HUES48 (cell line): ENCODE measurements at regions not wholly inside any gene's neighbourhood (a gene's known extent, or its start where the extent isn't known, plus 50 kb on each side); places are given as distances from the start of the nearest gene placed in this dataset.

Experiments
- H3K27ac ChIP-seq: one replicate; pipeline ENCODE4 v1.7.0; 2013; ENCODE audit warnings: low read depth, low read length, inconsistent platforms
- H3K27me3 ChIP-seq: 2 replicates; pipeline ENCODE4 v1.6.1; 2013; ENCODE audit warnings: mild to moderate bottlenecking, low read length; ENCODE audit not compliant: control insufficient read depth, insufficient read depth
- H3K36me3 ChIP-seq: 2 replicates; pipeline ENCODE4 v1.6.1; 2013; ENCODE audit warnings: low read length; ENCODE audit not compliant: control insufficient read depth, insufficient read depth
- H3K4me1 ChIP-seq: 2 replicates; pipeline ENCODE4 v1.6.1; 2013; ENCODE audit warnings: mild to moderate bottlenecking, low read length; ENCODE audit not compliant: control insufficient read depth, insufficient read depth
- H3K4me3 ChIP-seq: 2 replicates; pipeline ENCODE4 v1.5.1; 2013; ENCODE audit warnings: mild to moderate bottlenecking, low read depth, low read length
- H3K9ac ChIP-seq: 2 replicates; pipeline ENCODE4 v1.6.1; 2013; ENCODE audit warnings: mild to moderate bottlenecking, low read depth, low read length, moderate library complexity
- H3K9me3 ChIP-seq: 2 replicates; pipeline ENCODE4 v1.6.1; 2013; ENCODE audit warnings: low read length; ENCODE audit not compliant: control insufficient read depth, insufficient read depth

DNA sequence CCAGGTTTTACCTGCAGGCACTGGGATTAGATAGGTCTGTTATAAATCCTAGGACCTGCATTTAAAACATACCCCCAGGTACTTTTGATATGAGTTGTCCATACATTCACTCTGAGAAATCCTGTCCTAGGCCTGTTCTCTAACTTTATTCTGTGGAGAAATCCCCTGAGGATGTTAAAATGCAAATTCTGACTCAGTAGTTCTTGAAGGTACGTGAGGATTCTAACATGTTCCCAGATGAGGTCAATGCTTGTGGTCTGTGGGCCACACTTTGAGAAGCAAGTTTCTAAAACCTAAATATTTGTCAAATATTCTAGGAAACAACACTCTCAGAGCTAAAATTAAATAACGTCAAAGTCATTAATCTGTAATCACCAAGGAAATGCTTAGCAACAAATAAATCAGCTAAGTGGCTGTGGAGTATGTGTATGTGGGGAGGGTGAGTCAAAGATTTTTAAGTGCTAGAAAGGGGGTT, 101.3 kb upstream of the MAGEB16 start:
- Histone ChIP-seq H3K9me3 (no peaks in the 10 kb centered on the region), H3K4me3 (no peak overlapping the region), H3K27ac (no peak overlapping the region), H3K9ac (no peak overlapping the region), H3K27me3 (peaks cover 7% of the 10 kb centered on the region; the same call in 1 of the 2 replicates), H3K36me3 (no peaks in the 10 kb centered on the region), H3K4me1 (peaks cover 27% of the 10 kb centered on the region)

DNA sequence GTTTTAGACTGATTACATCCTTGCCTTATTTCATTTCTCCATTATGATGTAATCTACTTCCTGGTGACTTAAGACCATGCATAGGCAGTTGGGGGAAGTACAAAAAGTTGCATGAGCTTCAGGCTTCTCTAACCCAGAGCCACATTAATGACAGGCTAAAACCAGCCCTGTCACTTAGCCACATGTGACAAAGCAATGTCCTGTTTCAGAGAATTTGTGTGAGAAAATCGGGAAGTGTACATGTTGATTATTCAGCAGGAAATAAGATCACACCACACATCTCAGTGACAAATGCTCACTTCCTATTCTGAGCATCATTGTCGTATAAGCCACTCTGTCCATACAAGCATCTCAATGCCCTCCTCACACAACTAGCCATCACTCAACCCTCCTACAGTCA, 98.5 kb upstream of the MAGEB16 start:
- Histone ChIP-seq H3K36me3 (no peaks in the 10 kb centered on the region), H3K27me3 (peaks cover 7% of the 10 kb centered on the region; the same call in 1 of the 2 replicates), H3K9me3 (no peaks in the 10 kb centered on the region), H3K9ac (no peak overlapping the region), H3K4me1 (peaks cover 23% of the 10 kb centered on the region), H3K27ac (no peak overlapping the region), H3K4me3 (no peak overlapping the region)

DNA sequence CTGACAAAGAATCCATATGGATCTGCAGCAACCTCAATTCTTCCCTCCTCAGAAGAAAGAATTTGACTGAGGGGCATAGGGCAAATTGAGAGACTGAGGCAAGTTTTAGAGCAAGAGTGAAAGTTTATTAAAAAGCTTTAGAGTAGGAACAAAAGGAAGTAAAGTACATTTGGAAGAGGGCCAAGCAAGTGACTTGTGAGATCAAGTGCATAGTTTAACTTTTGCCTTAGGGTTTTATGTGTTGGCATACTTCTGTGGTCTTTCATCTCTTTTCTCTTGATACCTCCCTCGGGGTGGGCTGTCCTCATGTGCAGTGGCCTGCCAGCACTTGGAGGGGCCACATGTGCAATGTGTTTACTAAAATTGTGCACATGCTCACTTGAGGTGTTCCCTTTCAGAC, 98.0 kb upstream of the MAGEB16 start:
- Histone ChIP-seq H3K36me3 (no peaks in the 10 kb centered on the region), H3K9ac (no peak overlapping the region), H3K9me3 (no peaks in the 10 kb centered on the region), H3K4me1 (peaks cover 22% of the 10 kb centered on the region), H3K27me3 (peaks cover 7% of the 10 kb centered on the region; the same call in 1 of the 2 replicates), H3K27ac (no peak overlapping the region), H3K4me3 (no peak overlapping the region)

GRCh38 chrX:35711281-35711680, 86.9 kb upstream of the MAGEB16 start:
- Histone ChIP-seq H3K9me3 (no peaks in the 10 kb centered on the region), H3K4me1 (no peaks in the 10 kb centered on the region), H3K27ac (no peak overlapping the region), H3K9ac (no peak overlapping the region), H3K4me3 (no peak overlapping the region), H3K36me3 (no peaks in the 10 kb centered on the region), H3K27me3 (no peaks in the 10 kb centered on the region)

GRCh38 chrX:35722128-35722527, 76.0 kb upstream of the MAGEB16 start:
- H3K9ac ChIP-seq, result no peak overlapping the region
- H3K27ac ChIP-seq, result no peak overlapping the region
- peaks cover 40% of the 10 kb centered on the region for H3K27me3 ChIP-seq

GRCh38 chrX:35726176-35726575, 72.0 kb upstream of the MAGEB16 start:
- Histone ChIP-seq H3K27me3 (peaks cover 79% of the 10 kb centered on the region), H3K27ac (no peak overlapping the region), H3K4me1 (0 out of 2 replicates have a peak, but pooled peaks cover 3% of the 10 kb centered on the region), H3K9ac (no peak overlapping the region), H3K36me3 (no peaks in the 10 kb centered on the region), H3K9me3 (0 out of 2 replicates have a peak, but pooled peaks cover 3% of the 10 kb centered on the region), H3K4me3 (no peak overlapping the region)

More at GRCh38 chrX:35722128-35722527, 76.0 kb upstream of the MAGEB16 start:
- no peaks in the 10 kb centered on the region for H3K9me3 ChIP-seq
- 0 out of 2 replicates have a peak, but pooled peaks cover 3% of the 10 kb centered on the region for H3K4me1 ChIP-seq
- H3K4me3 ChIP-seq, result no peak overlapping the region
- no peaks in the 10 kb centered on the region for H3K36me3 ChIP-seq

DNA sequence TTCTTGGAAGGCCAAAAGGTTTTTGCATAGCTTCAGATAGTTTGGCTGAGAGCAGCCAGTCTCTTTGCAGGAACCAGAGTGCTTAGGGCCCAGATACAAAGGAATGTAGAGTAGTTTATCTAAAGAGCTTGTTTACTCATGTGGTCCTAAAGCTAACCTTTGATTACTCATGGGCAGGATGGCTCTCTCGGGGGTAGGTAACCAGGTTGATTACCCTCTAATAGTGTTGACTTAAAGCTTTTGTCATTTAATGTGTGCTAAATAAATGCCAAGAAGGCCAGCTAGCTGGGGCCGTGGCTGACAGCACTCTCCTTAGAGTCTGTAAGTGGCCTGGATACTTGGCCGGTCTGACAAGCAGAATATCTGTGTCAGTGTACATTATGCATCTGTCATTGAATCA, 69.7 kb upstream of the MAGEB16 start:
- H3K36me3 ChIP-seq, result no peaks in the 10 kb centered on the region
- H3K9me3 ChIP-seq, result 0 out of 2 replicates have a peak, but pooled peaks cover 3% of the 10 kb centered on the region
- no peak overlapping the region for H3K27ac ChIP-seq
- no peaks in the 10 kb centered on the region for H3K4me1 ChIP-seq
- no peak overlapping the region for H3K4me3 ChIP-seq
- H3K9ac ChIP-seq, result no peak overlapping the region
- peaks cover 94% of the 10 kb centered on the region for H3K27me3 ChIP-seq

GRCh38 chrX:35733879-35734278, 64.3 kb upstream of the MAGEB16 start:
- H3K9me3 ChIP-seq, result 0 out of 2 replicates have a peak, but pooled peaks cover 3% of the 10 kb centered on the region
- no peaks in the 10 kb centered on the region for H3K36me3 ChIP-seq
- H3K4me1 ChIP-seq, result no peaks in the 10 kb centered on the region
- H3K9ac ChIP-seq, result no peak overlapping the region
- H3K4me3 ChIP-seq, result no peak overlapping the region
- H3K27ac ChIP-seq, result no peak overlapping the region
- peaks cover 78% of the 10 kb centered on the region for H3K27me3 ChIP-seq

- Histone ChIP-seq H3K36me3 (no peaks in the 10 kb centered on the region), H3K9ac (no peak overlapping the region), H3K27me3 (peaks cover 25% of the 10 kb centered on the region), H3K9me3 (no peaks in the 10 kb centered on the region), H3K4me1 (no peaks in the 10 kb centered on the region), H3K4me3 (no peak overlapping the region), H3K27ac (no peak overlapping the region)
These were observed 57.0 kb upstream of the MAGEB16 start for GRCh38 chrX:35741142-35741541.

DNA sequence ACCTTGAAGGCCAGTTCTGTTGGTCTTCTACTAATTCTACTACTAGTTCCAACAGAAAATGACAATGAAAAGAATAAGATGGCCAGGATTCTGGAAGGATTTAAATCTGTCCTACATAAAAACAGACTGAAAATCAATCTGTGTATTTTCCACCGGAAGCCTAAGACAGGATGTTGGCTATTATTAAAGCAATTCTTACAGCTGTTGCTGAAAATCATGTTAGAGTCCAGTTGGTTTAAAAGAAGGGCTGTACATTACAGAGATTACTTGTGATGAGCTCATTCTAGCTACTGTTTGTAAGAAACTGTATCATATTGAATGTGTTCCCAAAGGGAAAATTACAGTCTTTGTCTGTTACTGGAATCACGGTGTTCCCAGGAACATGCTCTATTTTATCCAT, 54.8 kb upstream of the MAGEB16 start:
- Histone ChIP-seq H3K4me3 (no peak overlapping the region), H3K9ac (no peak overlapping the region), H3K27ac (no peak overlapping the region), H3K4me1 (no peaks in the 10 kb centered on the region), H3K9me3 (no peaks in the 10 kb centered on the region), H3K27me3 (peaks cover 20% of the 10 kb centered on the region), H3K36me3 (no peaks in the 10 kb centered on the region)
